GM12878 (cell line): ENCODE measurements at regions not wholly inside any gene's neighbourhood (a gene's known extent, or its start where the extent isn't known, plus 50 kb on each side); places are given as distances from the start of the nearest gene placed in this dataset.

Source experiments
- ATAC-seq: fragments of 200-7000 bp; cut with Tn5 transposase; 3 replicates; pipeline ENCODE4 v1.9.1; 2020; ENCODE audit warnings: mild to moderate bottlenecking, moderate library complexity
- BruUV-seq: library from RNA; stranded (reverse); fragments of 400-500 nt; replicated peaks from 2 replicates; lab custom pipeline; 2021; lab: Mats Ljungman, UMichigan
- CTCF ChIA-PET: fragments of 300-600 bp; sonication (Branson Sonifier 250); formaldehyde crosslinking; extraction: SDS; loops from one replicate; lab custom pipeline; 2021; ENCODE audit warnings: inconsistent platforms; lab: Yijun Ruan, JAX
- POLR2A ChIA-PET: fragments of 350-600 bp; formaldehyde crosslinking; extraction: SDS; loops from one replicate; lab custom pipeline; 2021; ENCODE audit warnings: inconsistent platforms; lab: Charles Lee
- RAD21 ChIA-PET: fragments of 300-600 bp; sonication (Branson Sonifier 250); formaldehyde crosslinking; loops from one replicate; lab custom pipeline; 2023; ENCODE audit warnings: antibody characterized with exemption; ENCODE audit not compliant: unreplicated experiment; lab: Charles Lee
- SMC1A ChIA-PET: fragments of 300-600 bp; sonication (Branson Sonifier 250); formaldehyde crosslinking; loops from one replicate; lab custom pipeline; 2023; ENCODE audit not compliant: unreplicated experiment, uncharacterized antibody; lab: Charles Lee
- DNase-seq: peaks from one replicate; pipeline ENCODE4 v3.0.0-alpha.2; 2011; ENCODE audit warnings: low read depth, low spot score
- FAIRE-seq: peaks from 3 replicates; lab custom pipeline; 2011; peaks lifted over from hg19 to GRCh38; lab: Jason Lieb, UNC
- H2AFZ ChIP-seq: 2 replicates; pipeline ENCODE4 v1.6.0; 2011; ENCODE audit warnings: low read depth, low read length, control low read depth; ENCODE audit not compliant: control insufficient read depth
- H3K27ac ChIP-seq: 2 replicates; pipeline ENCODE4 v1.5.1; 2011; ENCODE audit warnings: control low read depth; ENCODE audit not compliant: control insufficient read depth, insufficient read depth
- H3K27me3 ChIP-seq, 2 experiments: replicated peaks in 1 of 2; 2 replicates each; pipeline versions ENCODE4 v1.6.0 to v1.6.1; 2011; ENCODE audit warnings: low read length in 1 of 2; ENCODE audit not compliant: control insufficient read depth in 2 of 2, insufficient read depth in 2 of 2
- H3K36me3 ChIP-seq, 2 experiments: 2 replicates each; pipeline ENCODE4 v1.5.1; 2011; ENCODE audit warnings: low read length in 1 of 2; ENCODE audit not compliant: control insufficient read depth in 2 of 2, insufficient read depth in 2 of 2
- H3K4me1 ChIP-seq: 2 replicates; pipeline ENCODE4 v1.6.1; 2011; ENCODE audit warnings: mild to moderate bottlenecking, low read length, moderate library complexity, mixed read lengths; ENCODE audit not compliant: control insufficient read depth, insufficient read depth
- H3K4me2 ChIP-seq: 2 replicates; pipeline ENCODE4 v1.6.0; 2011; ENCODE audit warnings: control low read depth; ENCODE audit not compliant: control insufficient read depth, insufficient read depth
- H3K4me3 ChIP-seq: fragments of 200-600 bp; sonication (generic); 2 replicates; pipeline ENCODE4 v1.5.1; 2016
- H3K79me2 ChIP-seq: 2 replicates; pipeline ENCODE4 v1.6.0; 2011; ENCODE audit warnings: low read length; ENCODE audit not compliant: control insufficient read depth, insufficient read depth
- H3K9ac ChIP-seq: 2 replicates; pipeline ENCODE4 v1.8.0; 2011; ENCODE audit warnings: low read length, control low read depth, mixed read lengths; ENCODE audit not compliant: control insufficient read depth, insufficient read depth
- H3K9me3 ChIP-seq: replicated peaks from 3 replicates; pipeline ENCODE4 v1.5.1; 2011; ENCODE audit warnings: mild to moderate bottlenecking, low read length; ENCODE audit not compliant: control insufficient read depth, insufficient read depth
- H4K20me1 ChIP-seq: 2 replicates; pipeline ENCODE4 v1.6.0; 2011; ENCODE audit not compliant: control insufficient read depth, insufficient read depth
- ASH2L ChIP-seq: fragments of 300-600, 200-600 bp; sonication (generic); IDR thresholded peaks from 2 replicates; pipeline ENCODE4 v1.6.1; 2017; ENCODE audit warnings: low read depth, mild to moderate bottlenecking, borderline replicate concordance
- E2F8 ChIP-seq: fragments of 450-650 bp; IDR thresholded peaks from 2 replicates; pipeline ENCODE4 v1.6.1; 2018; ENCODE audit warnings: mild to moderate bottlenecking, low read depth, moderate library complexity; ENCODE audit not compliant: partially characterized antibody
- EED ChIP-seq: sonication (generic); IDR thresholded peaks from 2 replicates; pipeline ENCODE4 v1.6.1; 2016; ENCODE audit warnings: antibody characterized with exemption, low read depth
- IKZF2 ChIP-seq, 2 experiments: fragments of 450-650 bp; IDR thresholded peaks; 2 replicates each; pipeline ENCODE4 v1.6.1; 2017; ENCODE audit warnings: mild to moderate bottlenecking in 2 of 2, moderate library complexity in 2 of 2
- MYC ChIP-seq: IDR thresholded peaks from 2 replicates; pipeline ENCODE4 v1.6.1; 2011; ENCODE audit warnings: mild to moderate bottlenecking, low read length, moderate library complexity, inconsistent platforms; ENCODE audit not compliant: insufficient read depth, insufficient replicate concordance, insufficient read length, severe bottlenecking
- NFYB ChIP-seq: IDR thresholded peaks from 2 replicates; pipeline ENCODE4 v1.6.1; 2011; ENCODE audit warnings: low read depth, mild to moderate bottlenecking, low read length, improper control_type of control experiment, moderate library complexity; ENCODE audit not compliant: insufficient read depth
- NR2C1 ChIP-seq: fragments of 450-650 bp; IDR thresholded peaks from 2 replicates; pipeline ENCODE4 v1.6.1; 2017; ENCODE audit warnings: antibody characterized with exemption, mild to moderate bottlenecking, moderate library complexity
- POLR2A ChIP-seq: IDR thresholded peaks from 2 replicates; pipeline ENCODE4 v1.6.1; 2011; ENCODE audit warnings: low read depth, mild to moderate bottlenecking, low read length
- POLR2AphosphoS5 ChIP-seq: IDR thresholded peaks from 2 replicates; pipeline ENCODE4 v1.6.1; 2011; ENCODE audit warnings: mild to moderate bottlenecking, low read length, inconsistent platforms
- RAD21 ChIP-seq: IDR thresholded peaks from 2 replicates; pipeline ENCODE4 v1.6.1; 2011; ENCODE audit warnings: mild to moderate bottlenecking, low read depth, low read length, moderate library complexity; ENCODE audit not compliant: insufficient read depth
- RFX5 ChIP-seq: IDR thresholded peaks from 2 replicates; pipeline ENCODE4 v1.6.1; 2011; ENCODE audit warnings: low read depth, low read length, improper control_type of control experiment
- TCF12 ChIP-seq: IDR thresholded peaks from 2 replicates; pipeline ENCODE4 v1.6.1; 2011; ENCODE audit warnings: low read depth, mild to moderate bottlenecking, low read length
- ZBED1 ChIP-seq: IDR thresholded peaks from 2 replicates; pipeline ENCODE4 v1.6.1; 2016; ENCODE audit warnings: borderline replicate concordance
- ZNF217 ChIP-seq: fragments of 450-650 bp; IDR thresholded peaks from 2 replicates; pipeline ENCODE4 v1.6.1; 2017; ENCODE audit warnings: antibody characterized with exemption, mild to moderate bottlenecking
- ZNF687 ChIP-seq: fragments of 450-650 bp; IDR thresholded peaks from 2 replicates; pipeline ENCODE4 v1.6.1; 2017; ENCODE audit warnings: mild to moderate bottlenecking, moderate library complexity
- ZZZ3 ChIP-seq: IDR thresholded peaks from 2 replicates; pipeline ENCODE4 v1.6.1; 2011; ENCODE audit warnings: low read depth; ENCODE audit not compliant: control insufficient read depth, insufficient read length
- WGBS: methylation state at CpG from one replicate; pipeline ENCODE4 v1.1.6; 2016; ENCODE audit warnings: low lambda C conversion rate; ENCODE audit not compliant: insufficient replicate concordance, insufficient coverage; ENCODE audit errors: missing lambda C conversion rate; 5-methylcytosine and 5-hydroxymethylcytosine counted together
- in situ Hi-C: fragments of 300-500 bp; cut with MboI; formaldehyde crosslinking; loops from 9 replicates; pipeline ENCODE4 v1.14.3; 2018; ENCODE audit warnings: mixed read lengths
- intact Hi-C: fragments of 100-400 bp; cut with micrococcal nuclease; formaldehyde crosslinking; loops from one replicate; pipeline ENCODE4 v1.14.2; 2022; ENCODE audit not compliant: unreplicated experiment
- TF ChIP-seq, protein P1 (sequence below): fragments of 450-650 bp; formaldehyde crosslinking; IDR thresholded peaks from 2 replicates; pipeline ENCODE4 v1.4.0; 2020; ENCODE audit warnings: mild to moderate bottlenecking, moderate library complexity

GRCh38 chr7:106749165-106749564 lies 88.2 kb upstream of the CCDC71L start:
- H2AFZ ChIP-seq = no peak overlapping the region
- no peaks in the 10 kb centered on the region for H3K79me2 ChIP-seq
- ChIA-PET RAD21 (no interaction called here), SMC1A (no interaction called here), CTCF (no interaction called here), POLR2A (no interaction called here)
- H3K9ac ChIP-seq = no peak overlapping the region
- H3K4me3 ChIP-seq = no peak overlapping the region
- no TSS peak for BruUV-seq
- H3K27ac ChIP-seq = no peak overlapping the region
- no peaks in the 10 kb centered on the region; a peak in 1 of 4 replicates for H3K27me3 ChIP-seq
- no peaks in the 10 kb centered on the region for H4K20me1 ChIP-seq
- no peak for DNase-seq
- intact Hi-C loops (no loop called here), in situ Hi-C loops (no loop called here)
- H3K9me3 ChIP-seq = no peaks in the 10 kb centered on the region
- WGBS = 94% methylated on average over 1 of the region's 1 CpG
- FAIRE-seq = no peak
- H3K36me3 ChIP-seq = no peaks in the 10 kb centered on the region
- H3K4me1 ChIP-seq = no peaks in the 10 kb centered on the region
- H3K4me2 ChIP-seq = no peak overlapping the region
- ATAC-seq = no peak
- no peak for TF ChIP-seq ZZZ3
- no peak for TF ChIP-seq IKZF2 (IDR thresholded peaks at IDR 0.05)
- TF ChIP-seq MYC = no peak
- no peak for TF ChIP-seq NFYB
- TF ChIP-seq RFX5 = no peak
- no peak for TF ChIP-seq POLR2AphosphoS5
- TF ChIP-seq, protein P1, sequence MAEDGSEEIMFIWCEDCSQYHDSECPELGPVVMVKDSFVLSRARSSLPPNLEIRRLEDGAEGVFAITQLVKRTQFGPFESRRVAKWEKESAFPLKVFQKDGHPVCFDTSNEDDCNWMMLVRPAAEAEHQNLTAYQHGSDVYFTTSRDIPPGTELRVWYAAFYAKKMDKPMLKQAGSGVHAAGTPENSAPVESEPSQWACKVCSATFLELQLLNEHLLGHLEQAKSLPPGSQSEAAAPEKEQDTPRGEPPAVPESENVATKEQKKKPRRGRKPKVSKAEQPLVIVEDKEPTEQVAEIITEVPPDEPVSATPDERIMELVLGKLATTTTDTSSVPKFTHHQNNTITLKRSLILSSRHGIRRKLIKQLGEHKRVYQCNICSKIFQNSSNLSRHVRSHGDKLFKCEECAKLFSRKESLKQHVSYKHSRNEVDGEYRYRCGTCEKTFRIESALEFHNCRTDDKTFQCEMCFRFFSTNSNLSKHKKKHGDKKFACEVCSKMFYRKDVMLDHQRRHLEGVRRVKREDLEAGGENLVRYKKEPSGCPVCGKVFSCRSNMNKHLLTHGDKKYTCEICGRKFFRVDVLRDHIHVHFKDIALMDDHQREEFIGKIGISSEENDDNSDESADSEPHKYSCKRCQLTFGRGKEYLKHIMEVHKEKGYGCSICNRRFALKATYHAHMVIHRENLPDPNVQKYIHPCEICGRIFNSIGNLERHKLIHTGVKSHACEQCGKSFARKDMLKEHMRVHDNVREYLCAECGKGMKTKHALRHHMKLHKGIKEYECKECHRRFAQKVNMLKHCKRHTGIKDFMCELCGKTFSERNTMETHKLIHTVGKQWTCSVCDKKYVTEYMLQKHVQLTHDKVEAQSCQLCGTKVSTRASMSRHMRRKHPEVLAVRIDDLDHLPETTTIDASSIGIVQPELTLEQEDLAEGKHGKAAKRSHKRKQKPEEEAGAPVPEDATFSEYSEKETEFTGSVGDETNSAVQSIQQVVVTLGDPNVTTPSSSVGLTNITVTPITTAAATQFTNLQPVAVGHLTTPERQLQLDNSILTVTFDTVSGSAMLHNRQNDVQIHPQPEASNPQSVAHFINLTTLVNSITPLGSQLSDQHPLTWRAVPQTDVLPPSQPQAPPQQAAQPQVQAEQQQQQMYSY (CRISPR knock-in tag) = no peak
- TF ChIP-seq ASH2L = no peak
- no peak for TF ChIP-seq E2F8
- no peak for TF ChIP-seq ZNF687
- TF ChIP-seq ZNF217 = no peak
- TF ChIP-seq ZBED1 = no peak
- TF ChIP-seq POLR2A = no peak
- no peak for TF ChIP-seq RAD21
- no peak for TF ChIP-seq TCF12
- TF ChIP-seq EED = no peak
- no peak for TF ChIP-seq NR2C1
